Activated T-helper 2 cell treated with anti-CD3 and anti-CD28 coated beads, Interferon-gamma antibody, Interleukin-2, Interleukin-4, amounts not matched to agents 10 μg/mL and 5 μg/mL and 100 μg/mL, durations not matched to agents 14 hours and 24 hours and 36 hours (primary cell): ENCODE measurements at regions not wholly inside any gene's neighbourhood (a gene's known extent, or its start where the extent isn't known, plus 50 kb on each side); places are given as distances from the start of the nearest gene placed in this dataset.

ENCODE experiments used
- DNase-seq: peaks from one replicate; pipeline ENCODE4 v3.0.0; 2021; ENCODE audit warnings: low spot score
- H3K27ac Mint-ChIP-seq: one replicate; pipeline ENCODE4 v1.8.0; 2021; ENCODE audit warnings: mixed read lengths
- H3K27me3 Mint-ChIP-seq: one replicate; pipeline ENCODE4 v1.8.0; 2021; ENCODE audit warnings: low read depth, mixed read lengths
- H3K36me3 Mint-ChIP-seq: one replicate; pipeline ENCODE4 v1.8.0; 2021; ENCODE audit warnings: low read depth, mixed read lengths
- H3K4me1 Mint-ChIP-seq: one replicate; pipeline ENCODE4 v1.8.0; 2021; ENCODE audit warnings: low read depth, mixed read lengths
- H3K4me3 Mint-ChIP-seq: one replicate; pipeline ENCODE4 v1.8.0; 2021; ENCODE audit warnings: low read depth, mild to moderate bottlenecking, moderate library complexity, mixed read lengths
- H3K9me3 Mint-ChIP-seq: one replicate; pipeline ENCODE4 v1.8.0; 2021; ENCODE audit warnings: mixed read lengths
- intact Hi-C: fragments of 100-400 bp; cut with micrococcal nuclease; formaldehyde crosslinking; loops from one replicate; pipeline ENCODE4 v1.15.1; 2023

- DNase-seq: no peak
- Mint-ChIP-seq H3K36me3 (no peaks in the 10 kb centered on the region), H3K9me3 (peaks cover 3% of the 10 kb centered on the region), H3K27ac (no peak overlapping the region), H3K27me3 (no peaks in the 10 kb centered on the region), H3K4me1 (no peaks in the 10 kb centered on the region), H3K4me3 (no peak overlapping the region)
- intact Hi-C loops: no loop called here
Observed at GRCh38 chr4:54473798-54474197, 184.0 kb upstream of the KIT start.

GRCh38 chr4:54475546-54475945 is 182.2 kb upstream of the KIT start:
- no peak for DNase-seq
- no peaks in the 10 kb centered on the region for H3K4me1 Mint-ChIP-seq
- H3K27ac Mint-ChIP-seq: no peak overlapping the region
- no peaks in the 10 kb centered on the region for H3K27me3 Mint-ChIP-seq
- H3K4me3 Mint-ChIP-seq: no peak overlapping the region
- intact Hi-C loops: no loop called here
- H3K36me3 Mint-ChIP-seq: no peaks in the 10 kb centered on the region
- peaks cover 4% of the 10 kb centered on the region for H3K9me3 Mint-ChIP-seq

DNA sequence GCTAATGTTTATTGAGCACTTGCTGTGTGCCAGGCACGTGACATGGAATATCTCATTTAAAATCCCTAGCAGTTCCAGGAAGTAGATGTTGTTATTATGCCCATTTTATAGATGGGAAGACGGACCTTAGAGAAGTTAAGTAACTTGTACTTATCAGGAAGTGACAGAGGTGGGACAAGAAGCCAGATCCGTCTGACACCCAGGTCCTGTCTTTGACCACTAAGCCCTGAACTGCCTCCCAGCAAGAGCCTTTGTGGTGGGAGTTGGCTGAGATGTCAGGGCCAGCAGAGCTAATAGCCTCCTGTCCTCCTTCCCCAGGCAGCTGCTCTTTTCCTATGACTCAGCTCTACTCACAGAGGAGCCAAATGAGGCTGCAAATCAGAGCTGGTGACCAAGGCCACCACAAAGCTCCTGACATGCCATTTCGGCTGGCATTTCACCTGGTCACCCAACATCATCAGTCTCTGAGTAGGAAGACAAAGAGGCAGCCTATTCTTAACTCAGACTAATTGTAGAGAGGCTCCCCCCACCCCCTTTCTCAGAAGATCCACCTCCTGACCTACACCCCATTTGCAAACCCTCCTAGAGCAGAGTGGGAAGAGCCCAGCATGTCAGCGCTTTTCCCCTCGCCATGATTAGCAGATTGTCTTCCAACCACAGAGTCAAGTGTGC is 175.1 kb upstream of the KIT start:
- peaks cover 4% of the 10 kb centered on the region for H3K9me3 Mint-ChIP-seq
- H3K4me3 Mint-ChIP-seq: no peak overlapping the region
- no peak overlapping the region for H3K27ac Mint-ChIP-seq
- no peaks in the 10 kb centered on the region for H3K4me1 Mint-ChIP-seq
- no peaks in the 10 kb centered on the region for H3K27me3 Mint-ChIP-seq
- DNase-seq: no peak
- H3K36me3 Mint-ChIP-seq: no peaks in the 10 kb centered on the region
- intact Hi-C loops: no loop called here

GRCh38 chr4:54484383-54484782 is 173.4 kb upstream of the KIT start:
- DNase-seq: no peak
- intact Hi-C loops: no loop called here
- H3K27me3 Mint-ChIP-seq: no peaks in the 10 kb centered on the region
- no peaks in the 10 kb centered on the region for H3K36me3 Mint-ChIP-seq
- H3K27ac Mint-ChIP-seq: no peak overlapping the region
- H3K9me3 Mint-ChIP-seq: peaks cover 4% of the 10 kb centered on the region
- no peak overlapping the region for H3K4me3 Mint-ChIP-seq
- no peaks in the 10 kb centered on the region for H3K4me1 Mint-ChIP-seq

DNA sequence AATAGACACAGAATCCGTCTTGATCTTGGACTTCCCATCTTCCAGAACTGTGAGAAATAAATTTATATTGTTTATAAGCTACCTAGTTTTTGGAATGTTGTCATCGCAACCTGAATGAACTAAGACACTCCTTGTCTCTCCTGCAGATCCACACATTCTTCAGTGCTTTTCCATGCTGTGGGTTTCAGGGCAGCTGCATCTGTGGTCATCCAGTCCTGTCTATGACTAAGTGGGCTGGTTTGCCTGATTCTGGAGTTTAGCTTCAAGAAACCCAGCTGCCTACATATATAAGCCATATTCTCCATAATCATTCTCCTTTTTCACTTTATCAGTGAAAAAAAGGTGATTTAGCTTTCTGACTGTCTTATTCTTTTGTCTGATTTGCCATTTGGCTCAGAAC is 170.3 kb upstream of the KIT start:
- H3K36me3 Mint-ChIP-seq: no peaks in the 10 kb centered on the region
- intact Hi-C loops: no loop called here
- no peak for DNase-seq
- H3K4me1 Mint-ChIP-seq: no peaks in the 10 kb centered on the region
- no peak overlapping the region for H3K27ac Mint-ChIP-seq
- no peak overlapping the region for H3K4me3 Mint-ChIP-seq
- no peaks in the 10 kb centered on the region for H3K9me3 Mint-ChIP-seq
- no peaks in the 10 kb centered on the region for H3K27me3 Mint-ChIP-seq

GRCh38 chr4:54493862-54494261 is 163.9 kb upstream of the KIT start:
- H3K27ac Mint-ChIP-seq: no peak overlapping the region
- no peaks in the 10 kb centered on the region for H3K36me3 Mint-ChIP-seq
- no peaks in the 10 kb centered on the region for H3K9me3 Mint-ChIP-seq
- no peaks in the 10 kb centered on the region for H3K27me3 Mint-ChIP-seq
- intact Hi-C loops: no loop called here
- H3K4me3 Mint-ChIP-seq: no peak overlapping the region
- no peaks in the 10 kb centered on the region for H3K4me1 Mint-ChIP-seq
- no peak for DNase-seq

GRCh38 chr4:54495091-54495490 is 162.7 kb upstream of the KIT start:
- intact Hi-C loops: no loop called here
- Mint-ChIP-seq H3K9me3 (no peaks in the 10 kb centered on the region), H3K27ac (no peak overlapping the region), H3K27me3 (no peaks in the 10 kb centered on the region), H3K4me3 (no peak overlapping the region), H3K36me3 (no peaks in the 10 kb centered on the region), H3K4me1 (no peaks in the 10 kb centered on the region)
- DNase-seq: no peak

DNA sequence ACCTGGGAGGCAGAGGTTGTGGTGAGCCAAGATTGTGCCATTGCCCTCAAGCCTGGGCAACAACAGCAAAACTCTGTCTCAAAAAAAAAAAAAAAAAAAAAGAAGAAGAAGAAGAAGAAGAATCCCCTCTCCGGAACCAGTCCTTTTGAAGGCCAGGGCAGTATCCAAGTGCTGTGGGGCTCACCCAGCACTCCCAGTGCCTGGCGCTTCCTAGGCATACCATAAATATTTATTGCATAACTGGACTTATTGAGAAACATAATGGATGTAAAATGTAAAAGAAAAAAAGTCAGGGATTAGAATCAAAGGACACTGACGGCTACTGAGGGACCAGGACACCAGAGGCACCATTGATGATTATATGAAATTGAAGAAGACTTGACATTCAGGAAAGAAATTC is 162.1 kb upstream of the KIT start:
- H3K9me3 Mint-ChIP-seq: no peaks in the 10 kb centered on the region
- intact Hi-C loops: no loop called here
- H3K27me3 Mint-ChIP-seq: no peaks in the 10 kb centered on the region
- H3K27ac Mint-ChIP-seq: no peak overlapping the region
- no peak for DNase-seq
- no peak overlapping the region for H3K4me3 Mint-ChIP-seq
- no peaks in the 10 kb centered on the region for H3K36me3 Mint-ChIP-seq
- H3K4me1 Mint-ChIP-seq: no peaks in the 10 kb centered on the region

DNA sequence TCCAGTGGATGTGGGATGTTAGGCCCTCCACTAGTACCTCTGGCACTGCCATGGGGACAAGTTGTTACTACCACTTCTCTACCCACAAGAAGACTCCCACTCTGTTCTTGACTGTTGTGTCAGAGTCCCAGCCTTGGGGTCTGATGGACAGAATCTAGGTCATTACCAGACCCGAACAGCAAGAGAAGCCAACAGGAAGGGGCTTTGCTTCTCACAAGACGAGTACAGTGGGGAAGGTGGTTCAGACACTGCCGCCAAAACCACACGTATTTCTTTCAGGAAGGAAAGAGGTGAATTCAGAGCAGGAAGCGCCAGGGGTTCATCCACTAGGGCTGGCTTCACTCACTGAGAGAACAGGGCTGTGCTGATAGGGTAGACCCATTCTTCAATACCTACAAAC is 161.3 kb upstream of the KIT start:
- Mint-ChIP-seq H3K36me3 (no peaks in the 10 kb centered on the region), H3K4me3 (no peak overlapping the region), H3K27me3 (no peaks in the 10 kb centered on the region), H3K27ac (no peak overlapping the region), H3K9me3 (no peaks in the 10 kb centered on the region), H3K4me1 (no peaks in the 10 kb centered on the region)
- DNase-seq: no peak
- intact Hi-C loops: no loop called here

DNA sequence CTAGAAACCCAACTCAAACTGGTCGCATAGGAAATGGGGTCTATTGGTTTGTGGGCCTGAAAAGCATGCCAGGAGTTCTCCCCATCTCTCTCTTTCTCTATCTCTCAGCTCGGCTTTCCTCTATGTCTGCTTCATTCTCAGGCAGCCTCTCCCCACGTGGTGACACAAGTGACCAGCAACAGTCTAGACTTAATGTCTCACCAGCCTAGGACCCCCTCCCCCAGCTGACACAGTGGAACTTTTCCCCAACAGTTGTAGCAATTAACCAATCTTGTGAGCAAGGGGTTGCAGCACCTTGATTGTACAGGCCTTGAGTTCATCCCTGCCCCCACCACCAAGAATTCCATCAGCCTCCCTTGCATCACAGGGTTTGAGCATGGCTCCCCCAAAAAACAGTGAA is 159.8 kb upstream of the KIT start:
- intact Hi-C loops: no loop called here

GRCh38 chr4:54498661-54499111 is 159.1 kb upstream of the KIT start:
- Mint-ChIP-seq H3K27me3 (no peaks in the 10 kb centered on the region), H3K27ac (no peak overlapping the region)
- intact Hi-C loops: no loop called here

More for the DNA sequence above, 159.8 kb upstream of the KIT start:
- H3K4me3 Mint-ChIP-seq: no peak overlapping the region
- no peaks in the 10 kb centered on the region for H3K36me3 Mint-ChIP-seq
- H3K4me1 Mint-ChIP-seq: no peaks in the 10 kb centered on the region
- no peaks in the 10 kb centered on the region for H3K9me3 Mint-ChIP-seq
- H3K27ac Mint-ChIP-seq: no peak overlapping the region
- no peaks in the 10 kb centered on the region for H3K27me3 Mint-ChIP-seq
- no peak for DNase-seq

DNA sequence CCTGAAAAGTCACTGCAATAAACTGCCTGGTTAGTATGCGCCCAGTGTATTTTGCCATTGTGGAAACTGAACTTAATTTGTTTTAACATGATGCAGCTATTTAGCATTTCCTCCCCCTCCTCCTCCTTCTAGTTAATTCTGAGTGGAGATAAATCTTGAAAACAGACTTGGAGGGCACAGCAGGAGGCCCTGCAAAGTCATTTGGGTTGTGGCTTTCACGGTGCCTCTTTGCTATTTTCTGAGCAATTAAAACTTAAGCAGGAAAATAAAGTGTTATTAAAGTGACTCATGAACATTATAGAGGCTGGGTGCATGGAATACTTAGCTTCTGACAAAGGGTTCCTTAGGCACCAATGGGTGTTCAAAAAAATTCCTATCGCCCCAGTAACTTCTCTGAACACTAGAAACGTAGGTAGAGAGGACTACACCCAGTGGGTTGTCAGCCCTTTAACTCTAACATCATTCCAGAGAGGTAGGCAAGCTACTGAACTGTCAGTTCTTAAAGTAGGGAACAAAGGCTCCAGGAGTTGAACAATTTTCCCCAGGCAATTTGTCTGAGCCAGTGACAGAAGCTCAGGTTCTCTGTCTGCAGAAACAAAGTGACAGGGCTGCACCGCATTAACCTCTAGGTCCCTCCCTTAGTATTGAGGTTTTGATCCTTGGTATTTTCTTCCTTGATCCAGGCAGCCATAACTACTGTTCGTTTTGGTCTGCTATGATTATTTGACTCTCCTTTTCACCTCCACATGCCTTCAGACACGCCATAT is 158.3 kb upstream of the KIT start:
- Mint-ChIP-seq H3K4me3 (no peak overlapping the region), H3K36me3 (no peaks in the 10 kb centered on the region), H3K27me3 (no peaks in the 10 kb centered on the region), H3K9me3 (no peaks in the 10 kb centered on the region), H3K4me1 (no peaks in the 10 kb centered on the region), H3K27ac (no peak overlapping the region)
- no peak for DNase-seq
- intact Hi-C loops: no loop called here

More at GRCh38 chr4:54498661-54499111, 159.1 kb upstream of the KIT start:
- Mint-ChIP-seq H3K36me3 (no peaks in the 10 kb centered on the region), H3K4me1 (no peaks in the 10 kb centered on the region), H3K4me3 (no peak overlapping the region), H3K9me3 (no peaks in the 10 kb centered on the region)
- DNase-seq: no peak

GRCh38 chr4:54505362-54505761 is 152.4 kb upstream of the KIT start:
- Mint-ChIP-seq H3K27ac (no peak overlapping the region), H3K4me1 (no peaks in the 10 kb centered on the region), H3K9me3 (peaks cover 6% of the 10 kb centered on the region), H3K4me3 (no peak overlapping the region), H3K27me3 (peaks cover 2% of the 10 kb centered on the region), H3K36me3 (no peaks in the 10 kb centered on the region)
- DNase-seq: no peak
- intact Hi-C loops: no loop called here
